ENCODE measurements at regions not wholly inside any gene's neighbourhood (a gene's known extent, or its start where the extent isn't known, plus 50 kb on each side); places are given as distances from the start of the nearest gene placed in this dataset.

DNA sequence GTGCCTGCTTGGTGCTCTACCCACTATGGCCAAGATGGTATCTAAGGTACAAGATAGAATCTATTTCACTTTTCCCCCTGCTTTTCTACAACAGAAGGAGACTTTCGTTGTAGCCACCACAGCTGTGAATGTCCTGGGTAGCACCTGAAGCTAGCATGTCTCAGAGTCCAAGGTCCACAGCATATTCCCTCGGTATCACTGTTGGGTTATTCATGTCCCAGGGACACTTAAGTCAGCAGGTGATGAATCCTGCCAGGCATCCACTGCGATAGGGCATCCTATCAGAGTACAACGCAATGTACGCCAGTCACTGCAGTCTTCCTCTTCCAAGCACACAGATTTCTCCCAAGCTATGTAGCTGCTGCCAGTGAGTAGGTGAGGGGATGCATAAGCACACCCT, 129.1 kb upstream of the LINC00305 start:
- Histone ChIP-seq H3K36me3 (ENCODE audit: insufficient read depth, low read length) (no peaks in the 10 kb centered on the region; the same call in 1 of the 2 replicates), H3K9me3 (ENCODE audit: control insufficient read depth, insufficient read depth, low read length) (peaks cover 9% of the 10 kb centered on the region), H3K4me1 (ENCODE audit: insufficient read depth, low read length) (peaks cover 5% of the 10 kb centered on the region; the same call in 1 of the 2 replicates), H3K9ac (ENCODE audit: low read depth, low read length) (no peak overlapping the region)

DNA sequence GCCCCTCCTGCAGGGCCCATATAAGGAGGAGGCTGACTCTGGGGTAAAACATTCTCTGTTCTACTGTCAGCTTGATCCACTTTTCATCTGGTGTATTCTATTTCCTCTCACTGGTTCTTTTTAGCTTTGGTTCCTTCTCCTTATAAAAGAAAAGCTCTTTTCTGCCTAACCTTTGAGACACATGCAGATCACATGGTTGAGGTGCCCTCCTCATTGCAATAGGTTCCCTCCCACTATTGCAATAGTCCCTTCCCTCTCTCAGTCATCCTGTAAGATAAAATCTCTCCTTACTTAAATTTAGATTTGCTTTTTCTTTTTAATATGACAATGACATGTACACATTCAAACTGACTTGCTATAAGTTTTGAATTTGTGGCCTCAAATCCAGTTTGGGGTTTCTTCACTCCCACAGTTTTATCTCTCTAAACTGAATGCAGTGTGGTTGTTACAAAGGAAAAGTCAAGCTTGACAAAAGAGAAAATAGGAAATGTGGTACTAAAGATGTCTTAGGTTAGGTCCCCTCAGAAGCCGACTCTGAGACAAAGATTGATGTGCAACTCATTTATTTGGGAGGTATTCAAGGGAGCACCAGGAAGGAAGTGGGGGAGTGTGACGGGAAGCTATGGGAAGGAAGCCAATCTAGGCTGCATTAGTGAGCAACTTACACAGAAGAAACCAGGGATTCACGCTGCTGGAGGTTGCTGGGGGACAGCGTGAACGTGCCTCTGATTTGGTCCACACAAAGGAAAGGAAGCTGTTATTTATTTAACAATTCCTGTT, 127.6 kb upstream of the LINC00305 start:
- no peaks in the 10 kb centered on the region; the same call in none of the 2 replicates for H3K9me3 ChIP-seq (ENCODE audit: control insufficient read depth, insufficient read depth, low read length)
- peaks cover 10% of the 10 kb centered on the region; the same call in 1 of the 2 replicates for H3K4me1 ChIP-seq (ENCODE audit: insufficient read depth, low read length)
- H3K9ac ChIP-seq (ENCODE audit: low read depth, low read length): no peak overlapping the region
- H3K36me3 ChIP-seq (ENCODE audit: insufficient read depth, low read length): no peaks in the 10 kb centered on the region; the same call in 1 of the 2 replicates

DNA sequence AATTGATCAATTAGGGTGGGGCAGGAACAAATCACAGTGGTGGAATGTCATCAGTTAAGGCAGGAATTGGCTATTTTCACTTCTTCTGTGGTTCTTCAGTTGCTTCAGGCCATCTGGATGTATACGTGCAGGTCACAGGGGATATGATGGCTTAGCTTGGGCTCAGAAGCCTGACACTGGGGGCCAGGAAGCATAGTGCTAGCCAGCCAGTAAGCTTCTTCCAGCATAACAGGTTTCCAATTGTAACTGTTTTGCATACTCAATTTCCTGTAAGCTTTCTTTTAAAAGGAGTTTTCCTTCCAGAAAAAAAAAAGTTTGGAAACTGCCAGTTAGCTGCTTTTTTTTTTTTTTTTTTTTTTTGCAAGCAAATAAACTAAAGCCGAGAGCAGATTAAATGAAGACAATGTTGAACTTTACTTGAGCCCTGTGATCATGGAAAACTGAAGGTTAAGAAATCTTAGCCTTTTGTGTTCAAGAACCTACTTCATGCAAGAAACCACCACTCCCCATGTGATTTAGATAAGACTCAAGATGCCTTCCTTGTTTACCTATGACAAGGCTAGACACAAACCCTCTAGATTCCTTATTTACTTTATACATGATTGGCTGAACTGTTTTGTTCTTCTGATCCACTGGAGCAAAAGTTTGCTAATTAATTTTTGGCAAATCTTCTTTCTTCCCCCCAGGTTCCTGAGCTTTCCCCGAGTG, 126.9 kb upstream of the LINC00305 start:
- H3K9ac ChIP-seq (ENCODE audit: low read depth, low read length): no peak overlapping the region
- H3K36me3 ChIP-seq (ENCODE audit: insufficient read depth, low read length): no peaks in the 10 kb centered on the region; the same call in 1 of the 2 replicates
- H3K9me3 ChIP-seq (ENCODE audit: control insufficient read depth, insufficient read depth, low read length): no peaks in the 10 kb centered on the region; the same call in none of the 2 replicates
- peaks cover 10% of the 10 kb centered on the region; the same call in 1 of the 2 replicates for H3K4me1 ChIP-seq (ENCODE audit: insufficient read depth, low read length)

DNA sequence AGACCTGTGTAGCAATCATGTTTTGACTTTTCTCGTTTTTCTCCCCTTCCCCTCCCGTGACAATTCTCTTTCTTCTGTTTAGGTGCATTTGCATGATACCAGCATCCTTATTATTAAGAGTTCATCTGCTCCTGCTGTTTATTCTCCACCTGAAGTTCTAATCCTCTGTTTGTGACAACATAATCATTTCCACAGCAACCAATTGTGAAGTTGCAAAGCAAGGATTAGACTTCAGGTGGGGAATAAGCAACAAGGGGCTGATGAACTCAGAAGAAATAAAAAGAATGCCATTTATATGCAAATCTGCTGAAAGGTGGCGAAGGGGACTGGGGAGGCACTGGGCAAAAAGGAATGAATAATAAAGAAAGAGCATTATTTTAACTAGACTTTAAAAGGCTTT, 124.8 kb upstream of the LINC00305 start:
- no peaks in the 10 kb centered on the region; the same call in none of the 2 replicates for H3K9me3 ChIP-seq (ENCODE audit: control insufficient read depth, insufficient read depth, low read length)
- H3K9ac ChIP-seq (ENCODE audit: low read depth, low read length): no peak overlapping the region
- peaks cover 10% of the 10 kb centered on the region; the same call in 1 of the 2 replicates for H3K4me1 ChIP-seq (ENCODE audit: insufficient read depth, low read length)
- no peaks in the 10 kb centered on the region; the same call in 1 of the 2 replicates for H3K36me3 ChIP-seq (ENCODE audit: insufficient read depth, low read length)

DNA sequence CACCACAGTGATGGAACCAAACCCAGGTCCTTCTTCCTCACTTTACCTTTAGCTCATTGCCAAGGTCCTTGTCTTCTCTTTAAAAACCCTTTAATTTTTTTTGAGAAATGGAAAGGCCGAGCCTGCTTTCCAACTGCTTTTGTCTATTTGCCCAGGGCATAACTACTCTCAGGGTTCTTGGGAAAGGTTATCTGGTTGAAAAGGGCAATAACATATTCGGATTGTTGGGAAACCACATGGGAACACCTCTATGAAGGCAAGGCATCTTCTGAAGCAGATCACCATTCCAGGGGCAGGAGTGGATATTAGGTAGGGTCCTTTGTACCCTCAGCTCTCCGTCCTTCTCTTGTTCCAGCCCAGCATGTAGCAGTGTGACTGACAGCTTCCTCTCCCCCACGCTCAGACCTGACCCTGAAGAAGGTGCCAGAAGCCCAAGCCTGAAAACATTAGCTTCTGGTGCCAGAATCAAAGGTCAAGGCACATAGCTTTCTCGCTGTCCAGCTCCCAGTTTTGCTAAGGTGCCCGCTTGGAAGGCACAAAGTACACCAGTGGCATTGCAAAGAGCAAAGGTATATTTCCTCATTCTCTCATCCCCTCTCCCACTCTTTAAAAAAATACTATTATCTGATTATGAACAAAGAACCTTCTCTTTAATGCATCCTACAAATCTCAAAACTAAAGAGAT, 123.2 kb upstream of the LINC00305 start:
- no peaks in the 10 kb centered on the region; the same call in 1 of the 2 replicates for H3K9me3 ChIP-seq (ENCODE audit: control insufficient read depth, insufficient read depth, low read length)
- H3K9ac ChIP-seq (ENCODE audit: low read depth, low read length): no peak overlapping the region
- H3K36me3 ChIP-seq (ENCODE audit: insufficient read depth, low read length): no peaks in the 10 kb centered on the region
- peaks cover 10% of the 10 kb centered on the region; the same call in 1 of the 2 replicates for H3K4me1 ChIP-seq (ENCODE audit: insufficient read depth, low read length)

DNA sequence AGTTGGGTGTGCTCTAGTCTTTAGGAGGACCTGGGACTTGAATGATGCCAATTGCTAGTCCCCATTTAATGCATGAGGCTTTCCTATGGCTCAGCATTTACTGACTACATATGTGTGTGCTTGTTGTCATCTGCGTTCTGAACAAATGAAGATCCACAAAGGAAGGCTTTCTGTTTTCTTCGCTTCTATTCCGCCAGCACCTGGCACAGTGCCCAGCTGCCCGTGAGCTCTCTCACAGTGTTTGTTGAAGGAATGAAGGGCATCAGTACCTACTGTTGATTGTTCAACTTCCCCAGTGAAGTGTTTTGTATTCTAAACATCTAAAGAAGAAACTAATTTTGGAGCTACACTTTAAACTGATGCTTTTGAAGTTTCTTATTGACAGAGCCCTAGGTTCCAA, 122.4 kb upstream of the LINC00305 start:
- Histone ChIP-seq H3K9ac (ENCODE audit: low read depth, low read length) (no peak overlapping the region), H3K4me1 (ENCODE audit: insufficient read depth, low read length) (peaks cover 10% of the 10 kb centered on the region; the same call in 1 of the 2 replicates), H3K9me3 (ENCODE audit: control insufficient read depth, insufficient read depth, low read length) (no peaks in the 10 kb centered on the region), H3K36me3 (ENCODE audit: insufficient read depth, low read length) (no peaks in the 10 kb centered on the region)

DNA sequence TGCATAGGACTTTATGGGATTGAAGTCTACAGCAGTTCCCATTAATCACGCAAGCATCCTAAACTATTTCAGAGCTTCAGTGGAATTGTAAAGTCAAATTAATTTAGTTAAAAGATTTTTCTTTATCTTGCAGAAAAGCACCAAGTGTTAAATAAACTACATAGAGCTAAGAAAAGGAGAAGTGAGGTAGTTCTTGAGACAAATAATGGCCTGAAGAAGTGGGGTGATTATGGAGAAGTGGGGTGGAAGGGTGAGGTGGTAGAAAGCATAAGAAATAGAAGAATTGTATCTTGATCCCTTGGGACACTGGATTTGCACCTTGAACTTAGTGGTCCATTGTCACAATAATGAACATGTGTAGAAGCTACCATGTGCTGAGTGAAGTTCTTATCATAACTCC, 121.7 kb upstream of the LINC00305 start:
- H3K36me3 ChIP-seq (ENCODE audit: insufficient read depth, low read length): no peaks in the 10 kb centered on the region
- H3K9me3 ChIP-seq (ENCODE audit: control insufficient read depth, insufficient read depth, low read length): no peaks in the 10 kb centered on the region
- peaks cover 10% of the 10 kb centered on the region; the same call in 1 of the 2 replicates for H3K4me1 ChIP-seq (ENCODE audit: insufficient read depth, low read length)
- H3K9ac ChIP-seq (ENCODE audit: low read depth, low read length): no peak overlapping the region

DNA sequence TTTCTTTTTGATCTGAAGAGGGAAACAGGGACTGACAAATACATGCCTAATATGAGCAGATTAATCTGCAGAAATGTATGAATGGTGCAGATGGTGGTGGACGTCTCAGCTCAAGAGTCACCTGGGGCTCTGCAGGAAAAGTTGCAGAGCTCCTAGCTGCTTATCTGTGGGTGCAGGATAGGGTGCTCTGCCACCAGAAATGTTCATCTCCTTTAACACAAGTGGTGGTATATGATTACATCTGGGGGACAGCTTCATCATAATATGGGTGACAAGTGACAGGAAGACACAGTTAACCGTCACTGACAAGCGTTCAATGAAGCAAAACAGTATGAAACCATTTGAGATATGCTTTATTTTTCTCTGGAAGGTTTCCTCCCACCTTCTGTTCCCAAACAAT, 121.2 kb upstream of the LINC00305 start:
- no peaks in the 10 kb centered on the region for H3K9me3 ChIP-seq (ENCODE audit: control insufficient read depth, insufficient read depth, low read length)
- no peaks in the 10 kb centered on the region for H3K36me3 ChIP-seq (ENCODE audit: insufficient read depth, low read length)
- H3K9ac ChIP-seq (ENCODE audit: low read depth, low read length): no peak overlapping the region
- H3K4me1 ChIP-seq (ENCODE audit: insufficient read depth, low read length): peaks cover 10% of the 10 kb centered on the region; the same call in 1 of the 2 replicates

DNA sequence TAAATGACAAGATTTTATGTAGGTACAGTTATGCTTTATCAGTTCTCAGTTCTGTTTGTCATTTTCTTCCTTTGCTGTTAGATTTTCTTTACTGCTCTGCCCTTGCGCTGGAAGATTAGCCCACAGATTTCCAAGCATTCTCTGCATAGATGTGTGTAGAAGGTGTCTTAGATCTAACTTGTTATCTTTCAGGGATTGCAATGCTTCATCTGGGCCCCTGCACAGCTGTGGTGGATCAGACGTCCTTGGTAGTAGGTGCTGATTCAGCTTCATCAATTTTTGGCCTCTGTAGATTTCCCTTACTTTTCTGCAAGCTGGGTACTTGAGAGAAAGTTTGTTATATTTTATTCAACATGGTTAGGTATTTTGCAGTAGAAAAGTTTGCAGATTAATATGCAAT, 115.3 kb upstream of the LINC00305 start:
- Histone ChIP-seq H3K4me1 (ENCODE audit: insufficient read depth, low read length) (no peaks in the 10 kb centered on the region), H3K9ac (ENCODE audit: low read depth, low read length) (no peak overlapping the region), H3K9me3 (ENCODE audit: control insufficient read depth, insufficient read depth, low read length) (no peaks in the 10 kb centered on the region), H3K36me3 (ENCODE audit: insufficient read depth, low read length) (no peaks in the 10 kb centered on the region)

DNA sequence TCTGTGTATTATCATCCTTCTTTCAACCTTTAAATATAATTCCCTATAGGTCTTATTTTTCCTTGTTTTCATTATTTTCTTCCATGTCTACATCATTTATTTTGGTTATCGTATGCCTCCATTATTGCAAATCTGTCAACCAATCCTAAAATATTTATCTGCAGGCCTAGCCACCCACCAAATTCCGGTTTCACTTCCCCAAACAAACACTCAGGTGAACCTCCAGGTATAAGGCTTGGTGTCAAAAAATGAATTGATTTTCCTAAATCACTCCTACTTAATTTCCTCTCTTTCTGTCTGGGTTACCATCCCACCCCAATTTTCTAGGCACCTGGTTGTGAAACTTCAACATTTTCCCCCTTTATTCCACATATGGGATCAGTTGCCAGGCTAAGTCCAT, 111.9 kb upstream of the LINC00305 start:
- H3K9me3 ChIP-seq (ENCODE audit: control insufficient read depth, insufficient read depth, low read length): no peaks in the 10 kb centered on the region
- no peaks in the 10 kb centered on the region for H3K4me1 ChIP-seq (ENCODE audit: insufficient read depth, low read length)
- no peak overlapping the region for H3K9ac ChIP-seq (ENCODE audit: low read depth, low read length)
- no peaks in the 10 kb centered on the region for H3K36me3 ChIP-seq (ENCODE audit: insufficient read depth, low read length)

DNA sequence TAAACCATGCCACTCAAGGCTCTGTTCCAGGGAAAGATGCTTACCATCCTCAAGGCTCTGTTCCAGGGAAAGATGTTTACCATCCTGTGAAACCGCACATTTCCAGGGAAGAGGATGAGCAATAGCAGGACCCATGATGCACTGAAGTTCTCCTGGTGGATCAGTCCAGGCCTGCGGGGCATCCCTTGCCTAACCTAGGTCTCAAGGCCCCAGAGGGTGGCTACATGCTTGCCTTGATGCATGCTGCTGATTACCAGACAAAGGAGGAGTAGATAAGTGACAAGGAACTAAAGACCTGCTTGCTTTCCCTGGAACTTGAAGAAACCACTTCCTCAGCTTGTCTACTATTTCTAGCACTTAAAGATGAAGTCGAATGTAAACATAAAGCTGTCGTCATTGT, 111.0 kb upstream of the LINC00305 start:
- Histone ChIP-seq H3K4me1 (ENCODE audit: insufficient read depth, low read length) (no peaks in the 10 kb centered on the region), H3K9ac (ENCODE audit: low read depth, low read length) (no peak overlapping the region), H3K36me3 (ENCODE audit: insufficient read depth, low read length) (no peaks in the 10 kb centered on the region), H3K9me3 (ENCODE audit: control insufficient read depth, insufficient read depth, low read length) (no peaks in the 10 kb centered on the region)

DNA sequence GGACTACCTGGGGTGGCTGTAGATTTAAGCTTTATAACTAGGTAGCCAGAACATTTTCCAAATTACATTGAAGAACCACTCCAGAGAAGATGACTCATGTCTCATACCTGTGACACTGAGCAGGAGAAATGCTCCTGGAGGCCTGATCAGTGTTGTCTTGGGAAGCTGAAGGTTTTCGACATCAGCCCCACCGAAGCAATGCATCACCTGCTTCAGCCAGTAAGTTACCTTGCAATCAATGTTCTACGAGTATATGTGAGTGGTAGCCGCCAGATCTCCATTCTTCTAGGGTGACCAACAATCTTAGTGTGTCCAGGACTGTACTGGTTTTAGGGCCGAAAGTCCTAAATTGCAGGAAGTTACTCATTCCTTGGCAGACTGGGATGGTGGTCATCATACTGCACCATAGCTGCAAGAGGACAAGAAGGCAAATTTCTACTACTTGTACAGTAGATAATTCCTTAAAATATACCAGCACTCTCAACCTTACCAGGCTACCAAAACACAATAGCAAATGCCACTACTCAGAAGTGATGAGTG, 109.3 kb upstream of the LINC00305 start:
- Histone ChIP-seq H3K9ac (ENCODE audit: low read depth, low read length) (no peak overlapping the region), H3K4me1 (ENCODE audit: insufficient read depth, low read length) (no peaks in the 10 kb centered on the region), H3K9me3 (ENCODE audit: control insufficient read depth, insufficient read depth, low read length) (no peaks in the 10 kb centered on the region), H3K36me3 (ENCODE audit: insufficient read depth, low read length) (no peaks in the 10 kb centered on the region)

DNA sequence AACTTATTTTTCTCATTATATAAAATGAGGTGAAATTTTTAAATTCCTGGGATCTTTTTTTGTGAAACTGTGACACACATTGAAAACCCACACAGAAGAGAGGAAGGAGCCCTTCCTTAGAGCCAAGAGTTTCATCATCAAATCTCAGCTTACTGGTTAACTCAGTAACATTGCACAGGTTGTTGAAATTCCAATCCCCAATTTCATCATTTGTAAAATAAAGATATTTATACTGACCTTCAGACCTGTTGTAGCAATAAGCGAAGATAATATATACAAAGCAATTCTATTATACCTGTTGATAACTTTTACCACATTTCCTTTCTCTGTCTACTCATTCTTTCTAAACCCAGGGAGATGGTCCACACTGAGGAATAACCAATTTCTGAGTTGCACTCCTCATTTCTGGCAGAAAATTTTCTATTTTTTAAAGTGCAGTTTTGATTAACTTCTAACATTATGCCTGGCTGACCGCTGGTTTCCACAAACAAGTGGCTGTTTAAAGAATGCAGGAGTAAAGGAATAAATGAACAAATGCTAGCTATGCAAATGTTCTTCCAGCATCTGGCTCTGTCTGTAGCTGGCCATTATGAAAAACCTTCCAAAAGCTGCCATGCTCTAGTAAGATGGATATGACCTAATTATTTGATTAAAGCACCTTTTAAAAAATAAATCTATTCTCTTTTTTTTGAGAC, 105.7 kb upstream of the LINC00305 start:
- Histone ChIP-seq H3K9me3 (ENCODE audit: control insufficient read depth, insufficient read depth, low read length) (no peaks in the 10 kb centered on the region), H3K4me1 (ENCODE audit: insufficient read depth, low read length) (no peaks in the 10 kb centered on the region)

DNA sequence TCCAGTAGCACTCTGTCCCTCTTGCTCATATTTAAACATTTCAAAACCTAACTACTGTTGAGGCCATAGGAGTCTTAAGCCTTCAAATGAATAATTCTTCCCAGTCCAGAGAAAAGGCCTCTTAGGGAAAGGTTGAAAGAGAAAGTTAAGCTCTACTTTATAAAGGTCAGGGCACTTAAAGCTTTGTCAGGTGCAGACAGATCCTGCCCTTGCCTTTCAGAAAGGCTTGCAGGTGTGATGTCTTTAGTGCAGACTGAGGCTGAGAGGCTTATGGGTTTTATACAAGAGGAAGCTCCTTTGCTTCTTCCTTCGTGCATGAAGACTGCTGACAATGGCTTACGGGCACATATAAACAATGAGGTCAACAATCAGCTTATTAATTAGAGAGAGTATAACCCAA, 105.0 kb upstream of the LINC00305 start:
- no peak overlapping the region for H3K9ac ChIP-seq (ENCODE audit: low read depth, low read length)
- H3K36me3 ChIP-seq (ENCODE audit: insufficient read depth, low read length): no peaks in the 10 kb centered on the region
- H3K9me3 ChIP-seq (ENCODE audit: control insufficient read depth, insufficient read depth, low read length): no peaks in the 10 kb centered on the region
- no peaks in the 10 kb centered on the region for H3K4me1 ChIP-seq (ENCODE audit: insufficient read depth, low read length)

More for the DNA sequence above, 105.7 kb upstream of the LINC00305 start:
- no peak overlapping the region for H3K9ac ChIP-seq (ENCODE audit: low read depth, low read length)
- no peaks in the 10 kb centered on the region for H3K36me3 ChIP-seq (ENCODE audit: insufficient read depth, low read length)
